ENCODE measurements at regions not wholly inside any gene's neighbourhood (a gene's known extent, or its start where the extent isn't known, plus 50 kb on each side); places are given as distances from the start of the nearest gene placed in this dataset.

DNA sequence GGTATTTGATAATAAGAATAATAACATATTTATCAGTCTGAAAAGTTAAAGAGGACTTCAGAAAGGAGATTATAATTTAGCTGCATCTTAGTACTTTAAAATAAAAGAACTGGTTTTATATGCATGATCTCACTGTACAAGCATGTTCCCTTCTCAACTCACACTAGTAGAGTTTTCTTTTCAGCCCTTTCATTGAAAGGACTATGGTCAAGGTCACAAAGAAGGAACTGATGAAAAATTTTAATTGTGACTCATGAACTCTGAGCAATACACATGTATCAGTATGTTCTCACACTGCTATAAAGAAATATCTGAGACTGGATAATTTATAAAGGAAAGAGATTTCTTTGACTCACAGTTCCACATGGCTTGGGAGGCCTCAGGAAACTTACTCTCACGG is 73.7 kb upstream of the NDST4 start:
- TF ChIP-seq, protein P1, sequence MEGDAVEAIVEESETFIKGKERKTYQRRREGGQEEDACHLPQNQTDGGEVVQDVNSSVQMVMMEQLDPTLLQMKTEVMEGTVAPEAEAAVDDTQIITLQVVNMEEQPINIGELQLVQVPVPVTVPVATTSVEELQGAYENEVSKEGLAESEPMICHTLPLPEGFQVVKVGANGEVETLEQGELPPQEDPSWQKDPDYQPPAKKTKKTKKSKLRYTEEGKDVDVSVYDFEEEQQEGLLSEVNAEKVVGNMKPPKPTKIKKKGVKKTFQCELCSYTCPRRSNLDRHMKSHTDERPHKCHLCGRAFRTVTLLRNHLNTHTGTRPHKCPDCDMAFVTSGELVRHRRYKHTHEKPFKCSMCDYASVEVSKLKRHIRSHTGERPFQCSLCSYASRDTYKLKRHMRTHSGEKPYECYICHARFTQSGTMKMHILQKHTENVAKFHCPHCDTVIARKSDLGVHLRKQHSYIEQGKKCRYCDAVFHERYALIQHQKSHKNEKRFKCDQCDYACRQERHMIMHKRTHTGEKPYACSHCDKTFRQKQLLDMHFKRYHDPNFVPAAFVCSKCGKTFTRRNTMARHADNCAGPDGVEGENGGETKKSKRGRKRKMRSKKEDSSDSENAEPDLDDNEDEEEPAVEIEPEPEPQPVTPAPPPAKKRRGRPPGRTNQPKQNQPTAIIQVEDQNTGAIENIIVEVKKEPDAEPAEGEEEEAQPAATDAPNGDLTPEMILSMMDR (IDR thresholded peaks at IDR 0.05): no peak
- TF ChIP-seq POLR2A (IDR thresholded peaks at IDR 0.05): no peak

Data from tibial nerve (tissue), 3 donors.